HG03457 (cell line): ENCODE measurements at regions not wholly inside any gene's neighbourhood (a gene's known extent, or its start where the extent isn't known, plus 50 kb on each side); places are given as distances from the start of the nearest gene placed in this dataset.
"Not testable (repeated sequence)": the region's sequence is repeated elsewhere in the genome, so short reads cannot be mapped to it uniquely, and the experiment has no call there.

Experiments
- ATAC-seq: cut with Tn5 transposase; IDR thresholded peaks from one replicate; pipeline ENCODE4 v1.9.1; 2021; ENCODE audit warnings: moderate number of reproducible peaks; ENCODE audit not compliant: unreplicated experiment

- not testable (repeated sequence) for ATAC-seq
Measured at GRCh38 chr13:86253497-86253896, 454.3 kb upstream of the SLITRK6 start.

GRCh38 chr13:86255820-86256219, 456.6 kb upstream of the SLITRK6 start:
- not testable (repeated sequence) for ATAC-seq

- no peak for ATAC-seq
Measured at GRCh38 chr13:86269511-86269910, 470.3 kb upstream of the SLITRK6 start.

GRCh38 chr13:86282442-86282841, 483.2 kb upstream of the SLITRK6 start:
- no peak for ATAC-seq

- ATAC-seq, result no peak
Measured at GRCh38 chr13:86283031-86283430, 483.8 kb upstream of the SLITRK6 start.

- ATAC-seq, result no peak
Measured at GRCh38 chr13:86298725-86299124, 499.5 kb upstream of the SLITRK6 start.

GRCh38 chr13:86299128-86299527, 499.9 kb upstream of the SLITRK6 start:
- ATAC-seq, result no peak

GRCh38 chr13:86309881-86310280, 510.7 kb upstream of the SLITRK6 start:
- no peak for ATAC-seq

GRCh38 chr13:86313421-86313820, 514.2 kb upstream of the SLITRK6 start:
- ATAC-seq, result no peak

GRCh38 chr13:86318450-86318849, 519.2 kb upstream of the SLITRK6 start:
- no peak for ATAC-seq

- ATAC-seq, result no peak
Measured at GRCh38 chr13:86324191-86324590, 525.0 kb upstream of the SLITRK6 start.

GRCh38 chr13:86355301-86355700, 556.1 kb upstream of the SLITRK6 start:
- ATAC-seq, result no peak

- no peak for ATAC-seq
Measured at GRCh38 chr13:86357106-86357505, 557.9 kb upstream of the SLITRK6 start.

- ATAC-seq, result not testable (repeated sequence)
Measured at GRCh38 chr13:86363749-86364148, 564.5 kb upstream of the SLITRK6 start.

- no peak for ATAC-seq
Measured at GRCh38 chr13:86368924-86369323, 569.7 kb upstream of the SLITRK6 start.

GRCh38 chr13:86377451-86377850, 578.2 kb upstream of the SLITRK6 start:
- ATAC-seq, result no peak

GRCh38 chr13:86378628-86379027, 579.4 kb upstream of the SLITRK6 start:
- ATAC-seq, result no peak

GRCh38 chr13:86383151-86383550, 583.9 kb upstream of the SLITRK6 start:
- no peak for ATAC-seq

- ATAC-seq, result no peak
Measured at GRCh38 chr13:86383561-86383960, 584.3 kb upstream of the SLITRK6 start.

- ATAC-seq, result no peak
Measured at GRCh38 chr13:86397635-86398034, 598.4 kb upstream of the SLITRK6 start.

GRCh38 chr13:86399572-86399971, 600.4 kb upstream of the SLITRK6 start:
- no peak for ATAC-seq

- no peak for ATAC-seq
Measured at GRCh38 chr13:86402500-86402899, 603.3 kb upstream of the SLITRK6 start.

- no peak for ATAC-seq
Measured at GRCh38 chr13:86403181-86403580, 604.0 kb upstream of the SLITRK6 start.
